Heart left ventricle (tissue), 16 donors: ENCODE measurements at regions not wholly inside any gene's neighbourhood (a gene's known extent, or its start where the extent isn't known, plus 50 kb on each side); places are given as distances from the start of the nearest gene placed in this dataset.
A peak's percentile ranks its signal among the peaks of the same experiment; 100 is the strongest.

Source experiments
- ATAC-seq, 4 donors: fragments of 200-7000 bp; cut with Tn5 transposase; one replicate each; pipeline ENCODE4 v1.9.1; 2020 to 2022; ENCODE audit warnings: moderate library complexity in 4 of 4, mild to moderate bottlenecking in 3 of 4, moderate number of reproducible peaks in 1 of 4
- DNase-seq, 5 donors: peaks; one replicate each; pipeline ENCODE4 v3.0.0-alpha.2; 2020
- H3K27ac ChIP-seq, 12 donors: fragments of 200-600 bp; sonication (generic) in 4 of 12; one replicate each; pipeline versions ENCODE4 v1.5.0 to v1.8.0; 2016 to 2022; ENCODE audit warnings: mild to moderate bottlenecking in 2 of 12
- H3K27me3 ChIP-seq, 9 donors: fragments of 200-600 bp; sonication (generic) in 2 of 9; one replicate each; pipeline versions ENCODE4 v1.5.1 to v1.8.0; 2016 to 2022; ENCODE audit warnings: mild to moderate bottlenecking in 3 of 9
- H3K36me3 ChIP-seq, 9 donors: fragments of 200-600 bp; sonication (generic) in 2 of 9; one replicate each; pipeline versions ENCODE4 v1.5.0 to v1.8.0; 2018 to 2022; ENCODE audit warnings: mild to moderate bottlenecking in 2 of 9
- H3K4me1 ChIP-seq, 12 donors: fragments of 200-600 bp; sonication (generic) in 4 of 12; one replicate each; pipeline versions ENCODE4 v1.5.0 to v1.8.0; 2016 to 2022; ENCODE audit warnings: mild to moderate bottlenecking in 3 of 12
- H3K4me3 ChIP-seq, 12 donors: fragments of 200-600 bp; sonication (generic) in 4 of 12; one replicate each; pipeline versions ENCODE4 v1.5.0 to v1.8.0; 2017 to 2022; ENCODE audit warnings: mild to moderate bottlenecking in 9 of 12, moderate library complexity in 4 of 12
- H3K9me3 ChIP-seq, 12 donors: fragments of 200-600 bp; sonication (generic) in 4 of 12; one replicate each; pipeline versions ENCODE4 v1.5.0 to v1.8.0; 2016 to 2022; ENCODE audit warnings: mild to moderate bottlenecking in 1 of 12
- CTCF ChIP-seq, 12 donors: fragments of 200-600 bp; sonication (generic) in 4 of 12; IDR thresholded peaks; one replicate each; pipeline versions ENCODE4 v1.5.0 to v1.8.0; 2018 to 2022; ENCODE audit warnings: antibody characterized with exemption in 12 of 12, mild to moderate bottlenecking in 5 of 12
- POLR2A ChIP-seq, 2 donors: fragments of 450-650 bp; IDR thresholded peaks; one replicate each; pipeline ENCODE4 v1.6.1; 2017; ENCODE audit warnings: antibody characterized with exemption in 2 of 2, mild to moderate bottlenecking in 2 of 2, moderate library complexity in 2 of 2
- WGBS, 4 donors: extraction: QIAGEN DNeasy Blood & Tissue Kit in 2 of 4; methylation state at CpG; one replicate each; pipeline versions ENCODE4 v1.1.5 to v1.1.7; 2013 to 2018; 5-methylcytosine and 5-hydroxymethylcytosine counted together
- intact Hi-C, 10 donors: fragments of 100-400 bp; cut with DNase I; formaldehyde crosslinking; loops; one replicate each; pipeline versions ENCODE4 v1.11.1 to v1.14.2; 2022
- donor health status: ischemic (EF 13 %, LVEDD 7.1; RV severe dilation, severe dysfunction).
- donor health status: healthy with polysubstance abuse.
- donor health status: DM: no; HTN: yes; CAD: no.
- donor health status: DM: no; HTN: no; CAD: no.
- donor health status: ischemic (EF 25% LVEDD 6.9; RV normal size, moderate dysfunction).
- donor health status: ischemic (EF 25% LVEDD 5.7; RV mildly dilated, moderate dysfunction).
- donor health status: healthy.
- donor health status: DM: yes; HTN: yes; CAD: no.
- donor health status: ischemic (EF 35%, LVEDD 5.7; RV mildly dilated, moderate dysfunction).
- donor health status: nonischemic (EF 11% LVEDD 7.7; RV severe dilation, severe dysfunction).
- donor health status: DM: yes; HTN: yes; CAD: no.
- donor health status: PGD.
- donor health status: ischemic (EF 29% LVEDD 5.4; RV normal size, mild dysfunction).
- donor health status: nonischemic (EF 23%, LVEDD 6.1; RV moderate dilation, normal function).

- peak; percentile 63 to 80 (median 70) for ATAC-seq
These were observed 325.8 kb upstream of the ZMIZ1 start for GRCh38 chr10:78742730-78743615.

GRCh38 chr10:78744056-78744455 is 324.7 kb upstream of the ZMIZ1 start:
- DNase-seq = no peak
- 59 to 86% (median 81%) methylated on average over 5 of the region's 5 CpGs for WGBS, 4 donors

More at GRCh38 chr10:78742730-78743615, 325.8 kb upstream of the ZMIZ1 start:
- 65 to 69% (median 67%) methylated on average over 12 of the region's 12 CpGs for WGBS, 4 donors
- peak in 4 of 5 donors; percentile 48 to 64 (median 60) for DNase-seq
- TF ChIP-seq CTCF (IDR thresholded peaks at IDR 0.05) (no peak), POLR2A (IDR thresholded peaks at IDR 0.05) (no peak)
- H3K36me3 ChIP-seq = no peaks in the 10 kb centered on the region
- no peak overlapping the region for H3K4me3 ChIP-seq
- H3K27me3 ChIP-seq = no peaks in the 10 kb centered on the region
- no peaks in the 10 kb centered on the region for H3K9me3 ChIP-seq
- peak overlapping the region; percentile 32 to 82 (median 63) for H3K27ac ChIP-seq
- intact Hi-C loops = no loop called here
- peaks cover 5 to 76% (median 39%) of the 10 kb centered on the region in 12 donors for H3K4me1 ChIP-seq

GRCh38 chr10:78744491-78745090 is 324.2 kb upstream of the ZMIZ1 start:
- TF ChIP-seq POLR2A (IDR thresholded peaks at IDR 0.05) (no peak), CTCF (IDR thresholded peaks at IDR 0.05) (no peak)
- DNase-seq (peak in 2 of 5 donors; percentile 42 to 67), ATAC-seq (peak; percentile 50 to 72 (median 60))
- H3K36me3 ChIP-seq = no peaks in the 10 kb centered on the region
- 50 to 69% (median 59%) methylated on average over 10 of the region's 10 CpGs for WGBS, 4 donors
- H3K9me3 ChIP-seq = no peaks in the 10 kb centered on the region
- H3K4me3 ChIP-seq = no peak overlapping the region
- no peaks in the 10 kb centered on the region for H3K27me3 ChIP-seq
- peaks cover 5 to 72% (median 39%) of the 10 kb centered on the region in 12 donors for H3K4me1 ChIP-seq
- peak overlapping the region; percentile 15 to 81 (median 58) for H3K27ac ChIP-seq
- intact Hi-C loops = no loop called here

More at GRCh38 chr10:78744056-78744455, 324.7 kb upstream of the ZMIZ1 start:
- peaks cover 5 to 72% (median 39%) of the 10 kb centered on the region in 12 donors for H3K4me1 ChIP-seq
- no peak overlapping the region for H3K4me3 ChIP-seq
- no peaks in the 10 kb centered on the region for H3K9me3 ChIP-seq
- TF ChIP-seq CTCF (IDR thresholded peaks at IDR 0.05) (no peak), POLR2A (IDR thresholded peaks at IDR 0.05) (no peak)
- H3K36me3 ChIP-seq = no peaks in the 10 kb centered on the region
- no peak for ATAC-seq
- peak overlapping the region in 9 of 12 donors; percentile 15 to 81 (median 58) for H3K27ac ChIP-seq
- no peaks in the 10 kb centered on the region for H3K27me3 ChIP-seq
- intact Hi-C loops = no loop called here

GRCh38 chr10:78745441-78745840 is 323.3 kb upstream of the ZMIZ1 start:
- H3K4me1 ChIP-seq = peaks cover 5 to 71% (median 39%) of the 10 kb centered on the region in 12 donors
- intact Hi-C loops = no loop called here
- no peaks in the 10 kb centered on the region for H3K27me3 ChIP-seq
- WGBS, 4 donors = 47 to 70% (median 55%) methylated on average over 4 of the region's 4 CpGs
- TF ChIP-seq POLR2A (IDR thresholded peaks at IDR 0.05) (no peak), CTCF (IDR thresholded peaks at IDR 0.05) (no peak)
- H3K4me3 ChIP-seq = no peak overlapping the region
- ATAC-seq (peak; percentile 21 to 45 (median 38)), DNase-seq (no peak)
- H3K36me3 ChIP-seq = no peaks in the 10 kb centered on the region
- peak overlapping the region in 11 of 12 donors; percentile 18 to 81 (median 58) for H3K27ac ChIP-seq
- no peaks in the 10 kb centered on the region for H3K9me3 ChIP-seq
